WTC11 (cell line): ENCODE measurements at regions not wholly inside any gene's neighbourhood (a gene's known extent, or its start where the extent isn't known, plus 50 kb on each side); places are given as distances from the start of the nearest gene placed in this dataset.

ENCODE experiments used
- ATAC-seq: fragments of 200-7000 bp; cut with Tn5 transposase; 2 replicates; pipeline ENCODE4 v1.10.0; 2021; ENCODE audit warnings: mild to moderate bottlenecking, moderate library complexity
- CTCF ChIA-PET: fragments of 300-600 bp; sonication (Branson Sonifier 250); formaldehyde crosslinking; loops from one replicate; lab custom pipeline; 2021; ENCODE audit warnings: antibody characterized with exemption; lab: Charles Lee
- POLR2A ChIA-PET: fragments of 350-600 bp; sonication (Branson Sonifier 250); formaldehyde crosslinking; loops from one replicate; lab custom pipeline; 2021; ENCODE audit warnings: antibody characterized with exemption; lab: Charles Lee
- DNase-seq: peaks from one replicate; pipeline ENCODE4 v3.0.0; 2021; ENCODE audit warnings: low spot score
- H3K27ac Mint-ChIP-seq: 2 replicates; pipeline ENCODE4 v1.8.0; 2021; ENCODE audit warnings: mixed read lengths
- H3K27me3 Mint-ChIP-seq: 2 replicates; pipeline ENCODE4 v1.8.0; 2021; ENCODE audit warnings: low read depth, mild to moderate bottlenecking, moderate library complexity, mixed read lengths
- H3K36me3 Mint-ChIP-seq: 2 replicates; pipeline ENCODE4 v1.8.0; 2021; ENCODE audit warnings: mixed read lengths
- H3K4me1 Mint-ChIP-seq: 2 replicates; pipeline ENCODE4 v1.8.0; 2022; ENCODE audit warnings: mixed read lengths
- H3K4me3 Mint-ChIP-seq: 2 replicates; pipeline ENCODE4 v1.8.0; 2021; ENCODE audit warnings: mild to moderate bottlenecking, moderate library complexity, mixed read lengths
- H3K9me3 Mint-ChIP-seq: 2 replicates; pipeline ENCODE4 v1.8.0; 2021; ENCODE audit warnings: mixed read lengths
- ESRRA ChIP-seq: sonication (generic); formaldehyde crosslinking; IDR thresholded peaks from 2 replicates; pipeline ENCODE4 v1.8.1; 2022; ENCODE audit warnings: mild to moderate bottlenecking, missing genetic modification reagents, borderline replicate concordance
- FOXJ3 ChIP-seq: sonication (generic); formaldehyde crosslinking; IDR thresholded peaks from 2 replicates; pipeline ENCODE4 v1.9.0; 2021; ENCODE audit warnings: missing genetic modification reagents, mild to moderate bottlenecking, borderline replicate concordance
- FOXP1 ChIP-seq: sonication (generic); formaldehyde crosslinking; IDR thresholded peaks from 2 replicates; pipeline ENCODE4 v1.8.0; 2022; ENCODE audit warnings: missing genetic modification reagents, mild to moderate bottlenecking, moderate library complexity, borderline replicate concordance
- IRF2 ChIP-seq: sonication (generic); formaldehyde crosslinking; IDR thresholded peaks from 2 replicates; pipeline ENCODE4 v1.8.0; 2022; ENCODE audit warnings: low read depth, missing genetic modification reagents, borderline replicate concordance
- JAZF1 ChIP-seq: fragments of 250-450 bp; sonication (Bioruptor Pico); IDR thresholded peaks from 2 replicates; pipeline ENCODE4 v1.9.0; 2021; ENCODE audit warnings: moderate library complexity, mild to moderate bottlenecking, inconsistent platforms
- KAT7 ChIP-seq: sonication (generic); formaldehyde crosslinking; IDR thresholded peaks from 2 replicates; pipeline ENCODE4 v1.8.1; 2023; ENCODE audit warnings: missing genetic modification reagents, mild to moderate bottlenecking, borderline replicate concordance
- NFYB ChIP-seq: sonication (generic); formaldehyde crosslinking; conservative IDR thresholded peaks from 2 replicates; pipeline ENCODE4 v1.8.0; 2022; ENCODE audit warnings: low read depth, missing genetic modification reagents
- NR2C2 ChIP-seq: sonication (generic); formaldehyde crosslinking; IDR thresholded peaks from 2 replicates; pipeline ENCODE4 v1.8.0; 2022; ENCODE audit warnings: mild to moderate bottlenecking, missing genetic modification reagents
- NR3C1 ChIP-seq: sonication (generic); formaldehyde crosslinking; conservative IDR thresholded peaks from 2 replicates; pipeline ENCODE4 v1.8.1; 2023; ENCODE audit warnings: low read depth, mild to moderate bottlenecking, missing genetic modification reagents
- SMAD3 ChIP-seq: sonication (generic); formaldehyde crosslinking; IDR thresholded peaks from 2 replicates; pipeline ENCODE4 v1.8.0; 2022; ENCODE audit warnings: missing genetic modification reagents, mild to moderate bottlenecking, borderline replicate concordance
- SMAD4 ChIP-seq: sonication (generic); formaldehyde crosslinking; IDR thresholded peaks from 2 replicates; pipeline ENCODE4 v1.8.0; 2022; ENCODE audit warnings: mild to moderate bottlenecking, missing genetic modification reagents
- ZNF138 ChIP-seq: sonication (generic); formaldehyde crosslinking; conservative IDR thresholded peaks from 2 replicates; pipeline ENCODE4 v1.8.1; 2022; ENCODE audit warnings: mild to moderate bottlenecking, moderate library complexity, missing genetic modification reagents
- ZNF219 ChIP-seq: sonication (generic); formaldehyde crosslinking; IDR thresholded peaks from 2 replicates; pipeline ENCODE4 v1.8.0; 2023; ENCODE audit warnings: missing genetic modification reagents, mild to moderate bottlenecking, borderline replicate concordance
- ZNF396 ChIP-seq: fragments of 250-450 bp; sonication (Bioruptor Pico); IDR thresholded peaks from 2 replicates; pipeline ENCODE4 v1.8.0; 2021; ENCODE audit warnings: mild to moderate bottlenecking, moderate library complexity, borderline replicate concordance
- TF ChIP-seq, protein P1 (sequence below): sonication (generic); formaldehyde crosslinking; IDR thresholded peaks from 2 replicates; pipeline ENCODE4 v1.8.0; 2022; ENCODE audit warnings: mild to moderate bottlenecking, missing genetic modification reagents
- TF ChIP-seq, protein P2 (sequence below): fragments of 250-450 bp; sonication (Bioruptor Pico); IDR thresholded peaks from 2 replicates; pipeline ENCODE4 v1.9.0; 2021; ENCODE audit warnings: mild to moderate bottlenecking, borderline replicate concordance
- TF ChIP-seq, protein P3 (sequence below): sonication (generic); formaldehyde crosslinking; IDR thresholded peaks from 2 replicates; pipeline ENCODE4 v1.8.1; 2022; ENCODE audit warnings: low read depth, mild to moderate bottlenecking, moderate library complexity, missing genetic modification reagents, borderline replicate concordance
- TF ChIP-seq, protein P4 (sequence below): sonication (generic); formaldehyde crosslinking; IDR thresholded peaks from 2 replicates; pipeline ENCODE4 v1.8.0; 2022; ENCODE audit warnings: mild to moderate bottlenecking, missing genetic modification reagents
- TF ChIP-seq, protein P5 (sequence below): sonication (generic); formaldehyde crosslinking; IDR thresholded peaks from 2 replicates; pipeline ENCODE4 v1.8.0; 2023; ENCODE audit warnings: mild to moderate bottlenecking, missing genetic modification reagents

DNA sequence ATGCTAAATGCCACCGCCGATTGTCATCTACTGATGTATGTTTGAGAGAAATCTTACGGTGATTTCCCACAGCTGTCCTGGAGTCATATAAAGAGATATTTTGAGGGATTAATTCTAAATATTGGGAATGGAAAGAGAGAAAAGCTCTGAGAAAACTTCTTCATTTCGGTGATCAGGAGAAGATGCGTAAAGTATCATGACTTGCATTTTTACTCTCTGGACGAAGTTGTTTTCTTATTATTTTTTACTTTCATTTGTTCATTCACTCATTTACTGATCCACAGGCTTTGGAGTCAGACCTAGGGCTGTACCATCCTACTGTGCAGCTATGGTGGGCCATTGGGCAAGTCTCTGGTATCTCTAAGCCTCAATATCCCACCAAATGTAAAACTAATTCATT, 58.4 kb upstream of the RUNX1 start:
- no peak for DNase-seq
- ChIA-PET CTCF (interaction anchor here (0.7 kb wide), 1 partner anchor 293 kb away, joined by 4 read pairs; no protein-coding TSS in a partner anchor), POLR2A (no interaction called here)
- Mint-ChIP-seq H3K4me3 (no peak overlapping the region), H3K4me1 (no peaks in the 10 kb centered on the region), H3K27me3 (no peaks in the 10 kb centered on the region), H3K27ac (no peak overlapping the region), H3K36me3 (no peaks in the 10 kb centered on the region), H3K9me3 (peaks cover 4% of the 10 kb centered on the region; the same call in 1 of the 2 replicates)
- ATAC-seq = no peak
- TF ChIP-seq, protein P1, sequence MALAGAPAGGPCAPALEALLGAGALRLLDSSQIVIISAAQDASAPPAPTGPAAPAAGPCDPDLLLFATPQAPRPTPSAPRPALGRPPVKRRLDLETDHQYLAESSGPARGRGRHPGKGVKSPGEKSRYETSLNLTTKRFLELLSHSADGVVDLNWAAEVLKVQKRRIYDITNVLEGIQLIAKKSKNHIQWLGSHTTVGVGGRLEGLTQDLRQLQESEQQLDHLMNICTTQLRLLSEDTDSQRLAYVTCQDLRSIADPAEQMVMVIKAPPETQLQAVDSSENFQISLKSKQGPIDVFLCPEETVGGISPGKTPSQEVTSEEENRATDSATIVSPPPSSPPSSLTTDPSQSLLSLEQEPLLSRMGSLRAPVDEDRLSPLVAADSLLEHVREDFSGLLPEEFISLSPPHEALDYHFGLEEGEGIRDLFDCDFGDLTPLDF = no peak
- TF ChIP-seq, protein P2, sequence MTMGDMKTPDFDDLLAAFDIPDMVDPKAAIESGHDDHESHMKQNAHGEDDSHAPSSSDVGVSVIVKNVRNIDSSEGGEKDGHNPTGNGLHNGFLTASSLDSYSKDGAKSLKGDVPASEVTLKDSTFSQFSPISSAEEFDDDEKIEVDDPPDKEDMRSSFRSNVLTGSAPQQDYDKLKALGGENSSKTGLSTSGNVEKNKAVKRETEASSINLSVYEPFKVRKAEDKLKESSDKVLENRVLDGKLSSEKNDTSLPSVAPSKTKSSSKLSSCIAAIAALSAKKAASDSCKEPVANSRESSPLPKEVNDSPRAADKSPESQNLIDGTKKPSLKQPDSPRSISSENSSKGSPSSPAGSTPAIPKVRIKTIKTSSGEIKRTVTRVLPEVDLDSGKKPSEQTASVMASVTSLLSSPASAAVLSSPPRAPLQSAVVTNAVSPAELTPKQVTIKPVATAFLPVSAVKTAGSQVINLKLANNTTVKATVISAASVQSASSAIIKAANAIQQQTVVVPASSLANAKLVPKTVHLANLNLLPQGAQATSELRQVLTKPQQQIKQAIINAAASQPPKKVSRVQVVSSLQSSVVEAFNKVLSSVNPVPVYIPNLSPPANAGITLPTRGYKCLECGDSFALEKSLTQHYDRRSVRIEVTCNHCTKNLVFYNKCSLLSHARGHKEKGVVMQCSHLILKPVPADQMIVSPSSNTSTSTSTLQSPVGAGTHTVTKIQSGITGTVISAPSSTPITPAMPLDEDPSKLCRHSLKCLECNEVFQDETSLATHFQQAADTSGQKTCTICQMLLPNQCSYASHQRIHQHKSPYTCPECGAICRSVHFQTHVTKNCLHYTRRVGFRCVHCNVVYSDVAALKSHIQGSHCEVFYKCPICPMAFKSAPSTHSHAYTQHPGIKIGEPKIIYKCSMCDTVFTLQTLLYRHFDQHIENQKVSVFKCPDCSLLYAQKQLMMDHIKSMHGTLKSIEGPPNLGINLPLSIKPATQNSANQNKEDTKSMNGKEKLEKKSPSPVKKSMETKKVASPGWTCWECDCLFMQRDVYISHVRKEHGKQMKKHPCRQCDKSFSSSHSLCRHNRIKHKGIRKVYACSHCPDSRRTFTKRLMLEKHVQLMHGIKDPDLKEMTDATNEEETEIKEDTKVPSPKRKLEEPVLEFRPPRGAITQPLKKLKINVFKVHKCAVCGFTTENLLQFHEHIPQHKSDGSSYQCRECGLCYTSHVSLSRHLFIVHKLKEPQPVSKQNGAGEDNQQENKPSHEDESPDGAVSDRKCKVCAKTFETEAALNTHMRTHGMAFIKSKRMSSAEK = no peak
- TF ChIP-seq ZNF396 (CRISPR knock-in tag) (no peak), FOXJ3 (CRISPR knock-in tag) (no peak), SMAD3 (no peak), NR2C2 (no peak), ZNF138 (CRISPR knock-in tag) (no peak), FOXP1 (CRISPR knock-in tag) (no peak)
- TF ChIP-seq, protein P3, sequence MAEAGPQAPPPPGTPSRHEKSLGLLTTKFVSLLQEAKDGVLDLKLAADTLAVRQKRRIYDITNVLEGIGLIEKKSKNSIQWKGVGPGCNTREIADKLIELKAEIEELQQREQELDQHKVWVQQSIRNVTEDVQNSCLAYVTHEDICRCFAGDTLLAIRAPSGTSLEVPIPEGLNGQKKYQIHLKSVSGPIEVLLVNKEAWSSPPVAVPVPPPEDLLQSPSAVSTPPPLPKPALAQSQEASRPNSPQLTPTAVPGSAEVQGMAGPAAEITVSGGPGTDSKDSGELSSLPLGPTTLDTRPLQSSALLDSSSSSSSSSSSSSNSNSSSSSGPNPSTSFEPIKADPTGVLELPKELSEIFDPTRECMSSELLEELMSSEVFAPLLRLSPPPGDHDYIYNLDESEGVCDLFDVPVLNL (CRISPR knock-in tag) = no peak

DNA sequence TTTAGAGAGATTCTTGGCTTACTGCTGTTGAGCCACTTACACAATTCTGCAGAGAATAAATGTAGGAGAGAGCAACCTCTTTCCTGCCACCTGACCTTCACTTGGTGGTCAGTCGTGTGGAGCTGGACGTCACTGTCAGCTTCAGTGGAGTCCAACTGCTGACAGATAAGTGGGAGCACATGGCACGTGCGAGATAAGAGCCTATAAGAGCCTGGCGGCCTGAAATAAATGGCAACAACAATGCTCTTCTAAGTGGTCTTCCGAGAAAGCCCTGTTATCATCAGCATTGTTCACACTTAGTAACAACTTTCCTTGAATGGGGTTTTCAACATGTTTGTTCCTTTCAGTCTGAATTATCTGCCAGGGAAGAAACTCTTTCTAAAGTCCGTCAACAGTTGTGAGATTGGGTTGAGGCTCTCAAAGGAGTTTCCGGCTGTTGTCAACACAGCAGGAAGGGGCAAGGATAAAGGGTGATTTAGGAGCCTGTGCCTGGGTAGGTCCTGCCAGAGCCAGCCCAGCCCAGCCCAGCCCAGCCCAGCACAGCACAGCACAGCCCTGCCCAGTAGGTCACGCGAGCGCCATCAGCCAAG, 57.2 kb upstream of the RUNX1 start:
- Mint-ChIP-seq H3K4me1 (no peaks in the 10 kb centered on the region), H3K4me3 (no peak overlapping the region), H3K36me3 (no peaks in the 10 kb centered on the region), H3K27me3 (no peaks in the 10 kb centered on the region), H3K27ac (no peak overlapping the region), H3K9me3 (peaks cover 4% of the 10 kb centered on the region; the same call in 1 of the 2 replicates)
- TF ChIP-seq SMAD4 (CRISPR knock-in tag) (no peak), JAZF1 (no peak), NR3C1 (CRISPR knock-in tag) (no peak), KAT7 (CRISPR knock-in tag) (no peak), ZNF219 (CRISPR knock-in tag) (no peak), IRF2 (CRISPR knock-in tag) (no peak), ESRRA (CRISPR knock-in tag) (no peak), FOXJ3 (CRISPR knock-in tag) (no peak), NFYB (CRISPR knock-in tag) (no peak)
- TF ChIP-seq, protein P4, sequence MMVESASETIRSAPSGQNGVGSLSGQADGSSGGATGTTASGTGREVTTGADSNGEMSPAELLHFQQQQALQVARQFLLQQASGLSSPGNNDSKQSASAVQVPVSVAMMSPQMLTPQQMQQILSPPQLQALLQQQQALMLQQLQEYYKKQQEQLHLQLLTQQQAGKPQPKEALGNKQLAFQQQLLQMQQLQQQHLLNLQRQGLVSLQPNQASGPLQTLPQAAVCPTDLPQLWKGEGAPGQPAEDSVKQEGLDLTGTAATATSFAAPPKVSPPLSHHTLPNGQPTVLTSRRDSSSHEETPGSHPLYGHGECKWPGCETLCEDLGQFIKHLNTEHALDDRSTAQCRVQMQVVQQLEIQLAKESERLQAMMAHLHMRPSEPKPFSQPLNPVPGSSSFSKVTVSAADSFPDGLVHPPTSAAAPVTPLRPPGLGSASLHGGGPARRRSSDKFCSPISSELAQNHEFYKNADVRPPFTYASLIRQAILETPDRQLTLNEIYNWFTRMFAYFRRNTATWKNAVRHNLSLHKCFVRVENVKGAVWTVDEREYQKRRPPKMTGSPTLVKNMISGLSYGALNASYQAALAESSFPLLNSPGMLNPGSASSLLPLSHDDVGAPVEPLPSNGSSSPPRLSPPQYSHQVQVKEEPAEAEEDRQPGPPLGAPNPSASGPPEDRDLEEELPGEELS (CRISPR knock-in tag) = no peak
- TF ChIP-seq, protein P5, sequence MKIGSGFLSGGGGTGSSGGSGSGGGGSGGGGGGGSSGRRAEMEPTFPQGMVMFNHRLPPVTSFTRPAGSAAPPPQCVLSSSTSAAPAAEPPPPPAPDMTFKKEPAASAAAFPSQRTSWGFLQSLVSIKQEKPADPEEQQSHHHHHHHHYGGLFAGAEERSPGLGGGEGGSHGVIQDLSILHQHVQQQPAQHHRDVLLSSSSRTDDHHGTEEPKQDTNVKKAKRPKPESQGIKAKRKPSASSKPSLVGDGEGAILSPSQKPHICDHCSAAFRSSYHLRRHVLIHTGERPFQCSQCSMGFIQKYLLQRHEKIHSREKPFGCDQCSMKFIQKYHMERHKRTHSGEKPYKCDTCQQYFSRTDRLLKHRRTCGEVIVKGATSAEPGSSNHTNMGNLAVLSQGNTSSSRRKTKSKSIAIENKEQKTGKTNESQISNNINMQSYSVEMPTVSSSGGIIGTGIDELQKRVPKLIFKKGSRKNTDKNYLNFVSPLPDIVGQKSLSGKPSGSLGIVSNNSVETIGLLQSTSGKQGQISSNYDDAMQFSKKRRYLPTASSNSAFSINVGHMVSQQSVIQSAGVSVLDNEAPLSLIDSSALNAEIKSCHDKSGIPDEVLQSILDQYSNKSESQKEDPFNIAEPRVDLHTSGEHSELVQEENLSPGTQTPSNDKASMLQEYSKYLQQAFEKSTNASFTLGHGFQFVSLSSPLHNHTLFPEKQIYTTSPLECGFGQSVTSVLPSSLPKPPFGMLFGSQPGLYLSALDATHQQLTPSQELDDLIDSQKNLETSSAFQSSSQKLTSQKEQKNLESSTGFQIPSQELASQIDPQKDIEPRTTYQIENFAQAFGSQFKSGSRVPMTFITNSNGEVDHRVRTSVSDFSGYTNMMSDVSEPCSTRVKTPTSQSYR (CRISPR knock-in tag) = no peak
- ChIA-PET POLR2A (no interaction called here), CTCF (interaction anchor here (0.6 kb wide), 1 partner anchor 217 kb away, joined by 3 read pairs; no protein-coding TSS in a partner anchor)
- DNase-seq = no peak
- ATAC-seq = no peak
